ENCODE measurements at regions not wholly inside any gene's neighbourhood (a gene's known extent, or its start where the extent isn't known, plus 50 kb on each side); places are given as distances from the start of the nearest gene placed in this dataset.

DNA sequence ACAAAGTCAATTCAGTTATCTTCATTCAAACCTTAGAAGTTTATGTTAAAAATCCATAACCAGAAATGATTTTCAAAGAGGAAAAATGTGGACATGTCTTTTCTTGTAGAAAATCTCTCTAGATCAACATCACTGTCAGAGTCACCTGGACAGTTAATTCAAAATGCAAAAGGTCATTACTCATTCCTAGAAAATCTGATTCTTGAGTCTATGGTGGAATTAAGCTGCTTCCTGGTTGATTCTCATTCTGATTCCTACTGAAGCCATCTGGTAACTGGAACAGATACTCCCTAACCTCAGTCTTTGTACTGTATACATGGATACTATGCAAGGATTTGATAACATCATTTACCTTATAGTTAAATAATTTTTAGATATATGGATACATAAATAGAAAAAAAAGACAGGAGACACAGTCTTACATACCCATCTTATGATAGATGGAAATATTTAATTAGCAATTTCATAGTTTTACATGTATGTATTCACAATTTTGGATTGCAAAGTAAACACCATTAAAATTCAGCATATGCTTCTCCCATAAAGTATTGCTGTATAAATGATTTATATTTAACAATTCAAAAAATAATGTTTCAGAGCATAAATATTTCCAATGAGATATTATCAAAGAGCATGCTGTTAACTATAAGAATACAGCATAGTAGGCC, 693.2 kb upstream of the CCDC54 start:
- no peak overlapping the region for H3K4me3 ChIP-seq (ENCODE audit: severe bottlenecking)
- H3K4me1 ChIP-seq (ENCODE audit: insufficient read depth, poor library complexity, severe bottlenecking) = peaks cover 39% of the 10 kb centered on the region
- peak; percentile 84 for ATAC-seq (ENCODE audit: low read depth)
- no peaks in the 10 kb centered on the region for H3K27me3 ChIP-seq (ENCODE audit: insufficient read depth, poor library complexity, severe bottlenecking)
- H3K27ac ChIP-seq (ENCODE audit: poor library complexity, severe bottlenecking) = peak overlapping the region; percentile 87
- no peaks in the 10 kb centered on the region for H3K36me3 ChIP-seq (ENCODE audit: low read depth)
- no peaks in the 10 kb centered on the region for H3K9me3 ChIP-seq (ENCODE audit: severe bottlenecking)
- TF ChIP-seq, protein P1, sequence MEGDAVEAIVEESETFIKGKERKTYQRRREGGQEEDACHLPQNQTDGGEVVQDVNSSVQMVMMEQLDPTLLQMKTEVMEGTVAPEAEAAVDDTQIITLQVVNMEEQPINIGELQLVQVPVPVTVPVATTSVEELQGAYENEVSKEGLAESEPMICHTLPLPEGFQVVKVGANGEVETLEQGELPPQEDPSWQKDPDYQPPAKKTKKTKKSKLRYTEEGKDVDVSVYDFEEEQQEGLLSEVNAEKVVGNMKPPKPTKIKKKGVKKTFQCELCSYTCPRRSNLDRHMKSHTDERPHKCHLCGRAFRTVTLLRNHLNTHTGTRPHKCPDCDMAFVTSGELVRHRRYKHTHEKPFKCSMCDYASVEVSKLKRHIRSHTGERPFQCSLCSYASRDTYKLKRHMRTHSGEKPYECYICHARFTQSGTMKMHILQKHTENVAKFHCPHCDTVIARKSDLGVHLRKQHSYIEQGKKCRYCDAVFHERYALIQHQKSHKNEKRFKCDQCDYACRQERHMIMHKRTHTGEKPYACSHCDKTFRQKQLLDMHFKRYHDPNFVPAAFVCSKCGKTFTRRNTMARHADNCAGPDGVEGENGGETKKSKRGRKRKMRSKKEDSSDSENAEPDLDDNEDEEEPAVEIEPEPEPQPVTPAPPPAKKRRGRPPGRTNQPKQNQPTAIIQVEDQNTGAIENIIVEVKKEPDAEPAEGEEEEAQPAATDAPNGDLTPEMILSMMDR (IDR thresholded peaks at IDR 0.05; ENCODE audit: poor library complexity, severe bottlenecking) = no peak
- DNase-seq (ENCODE audit: low spot score) = no peak

DNA sequence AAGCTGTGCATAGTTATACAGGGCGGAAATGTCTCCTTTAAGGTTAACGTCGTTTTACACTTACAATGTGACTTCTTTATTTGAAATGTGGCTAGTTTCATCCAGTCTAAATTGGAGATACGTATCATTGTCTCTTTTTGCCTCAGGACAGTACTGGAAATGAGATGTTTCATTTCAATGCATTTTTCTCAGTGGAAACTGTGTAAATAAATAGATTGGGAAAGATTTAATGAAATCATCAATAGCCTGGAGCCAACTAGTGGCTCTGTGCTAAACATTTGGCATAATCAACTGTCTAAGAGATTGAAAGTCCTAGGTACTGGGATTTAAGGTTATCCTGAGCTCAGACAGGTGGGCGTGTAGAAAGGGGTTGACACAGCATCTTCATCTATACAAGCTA, 691.5 kb upstream of the CCDC54 start:
- Histone ChIP-seq H3K4me3 (ENCODE audit: severe bottlenecking) (no peak overlapping the region), H3K4me1 (ENCODE audit: insufficient read depth, poor library complexity, severe bottlenecking) (peaks cover 42% of the 10 kb centered on the region), H3K27me3 (ENCODE audit: insufficient read depth, poor library complexity, severe bottlenecking) (no peaks in the 10 kb centered on the region), H3K36me3 (ENCODE audit: low read depth) (no peaks in the 10 kb centered on the region), H3K27ac (ENCODE audit: poor library complexity, severe bottlenecking) (peak overlapping the region; percentile 87), H3K9me3 (ENCODE audit: severe bottlenecking) (no peaks in the 10 kb centered on the region)
- ATAC-seq (ENCODE audit: low read depth) (peak; percentile 72), DNase-seq (ENCODE audit: low spot score) (no peak)
- TF ChIP-seq, protein P1 (IDR thresholded peaks at IDR 0.05; ENCODE audit: poor library complexity, severe bottlenecking) = no peak

DNA sequence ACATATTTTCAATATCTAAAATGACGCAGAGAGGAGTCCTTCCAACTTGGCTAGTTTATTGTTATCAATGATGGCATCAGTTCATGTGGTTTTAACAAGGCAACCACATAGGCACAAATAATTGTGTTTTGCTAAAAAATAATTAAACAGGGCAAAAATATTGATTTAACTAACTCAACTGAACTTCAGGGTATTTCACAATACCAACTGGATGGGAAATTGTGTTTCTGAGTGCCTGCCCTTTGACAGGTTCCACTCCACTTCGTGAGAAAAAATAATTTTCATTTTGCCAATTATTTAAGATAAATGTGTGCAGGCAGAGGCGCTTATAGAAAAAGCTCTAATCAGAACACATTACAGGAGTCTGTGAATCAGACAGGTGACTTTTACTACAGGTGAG, 689.3 kb upstream of the CCDC54 start:
- H3K27me3 ChIP-seq (ENCODE audit: insufficient read depth, poor library complexity, severe bottlenecking) = no peaks in the 10 kb centered on the region
- DNase-seq (ENCODE audit: low spot score) = no peak
- TF ChIP-seq, protein P1 (IDR thresholded peaks at IDR 0.05; ENCODE audit: poor library complexity, severe bottlenecking) = no peak
- H3K4me1 ChIP-seq (ENCODE audit: insufficient read depth, poor library complexity, severe bottlenecking) = peaks cover 42% of the 10 kb centered on the region
- H3K36me3 ChIP-seq (ENCODE audit: low read depth) = no peaks in the 10 kb centered on the region
- no peak overlapping the region for H3K4me3 ChIP-seq (ENCODE audit: severe bottlenecking)
- H3K9me3 ChIP-seq (ENCODE audit: severe bottlenecking) = no peaks in the 10 kb centered on the region
- ATAC-seq (ENCODE audit: low read depth) = no peak
- peak overlapping the region; percentile 57 for H3K27ac ChIP-seq (ENCODE audit: poor library complexity, severe bottlenecking)

DNA sequence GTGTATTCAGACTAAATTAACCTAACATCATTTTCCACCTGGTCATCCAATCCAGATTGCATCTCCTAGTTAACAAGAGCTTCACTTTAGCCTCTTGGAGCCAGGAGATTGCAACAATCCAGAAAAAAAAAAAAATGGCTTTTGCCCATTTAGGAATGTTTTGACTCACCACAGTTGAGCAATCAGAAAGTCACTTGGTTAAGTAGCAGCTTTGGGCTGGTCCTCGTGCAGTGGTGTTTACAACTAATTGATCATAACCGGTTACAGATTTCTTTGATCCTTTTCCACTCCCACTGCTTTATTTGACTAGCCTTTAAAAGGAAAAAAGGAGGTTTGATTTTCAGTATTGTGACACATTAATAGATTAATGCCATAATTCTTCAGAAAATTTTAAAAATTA, 688.8 kb upstream of the CCDC54 start:
- DNase-seq (ENCODE audit: low spot score) (peak; percentile 61), ATAC-seq (ENCODE audit: low read depth) (peak; percentile 61)
- no peaks in the 10 kb centered on the region for H3K9me3 ChIP-seq (ENCODE audit: severe bottlenecking)
- TF ChIP-seq, protein P1 (IDR thresholded peaks at IDR 0.05; ENCODE audit: poor library complexity, severe bottlenecking) = no peak
- H3K27me3 ChIP-seq (ENCODE audit: insufficient read depth, poor library complexity, severe bottlenecking) = no peaks in the 10 kb centered on the region
- H3K36me3 ChIP-seq (ENCODE audit: low read depth) = no peaks in the 10 kb centered on the region
- peak overlapping the region; percentile 57 for H3K27ac ChIP-seq (ENCODE audit: poor library complexity, severe bottlenecking)
- peaks cover 39% of the 10 kb centered on the region for H3K4me1 ChIP-seq (ENCODE audit: insufficient read depth, poor library complexity, severe bottlenecking)
- no peak overlapping the region for H3K4me3 ChIP-seq (ENCODE audit: severe bottlenecking)

- ATAC-seq (ENCODE audit: low read depth) (no peak), DNase-seq (ENCODE audit: low spot score) (no peak)
- Histone ChIP-seq H3K9me3 (ENCODE audit: severe bottlenecking) (no peaks in the 10 kb centered on the region), H3K4me1 (ENCODE audit: insufficient read depth, poor library complexity, severe bottlenecking) (peaks cover 15% of the 10 kb centered on the region), H3K36me3 (ENCODE audit: low read depth) (no peaks in the 10 kb centered on the region), H3K27me3 (ENCODE audit: insufficient read depth, poor library complexity, severe bottlenecking) (no peaks in the 10 kb centered on the region), H3K27ac (ENCODE audit: poor library complexity, severe bottlenecking) (no peak overlapping the region), H3K4me3 (ENCODE audit: severe bottlenecking) (no peak overlapping the region)
- TF ChIP-seq, protein P1 (IDR thresholded peaks at IDR 0.05; ENCODE audit: poor library complexity, severe bottlenecking) = no peak
Observed at GRCh38 chr3:106691476-106691875, 685.8 kb upstream of the CCDC54 start.
